Loucy (cell line): ENCODE measurements at regions not wholly inside any gene's neighbourhood (a gene's known extent, or its start where the extent isn't known, plus 50 kb on each side); places are given as distances from the start of the nearest gene placed in this dataset.

ENCODE experiments used
- CTCF ChIP-seq: fragments of 200-600 bp; sonication (generic); conservative IDR thresholded peaks from 2 replicates; pipeline ENCODE4 v1.5.1; 2014; ENCODE audit warnings: mild to moderate bottlenecking, antibody characterized with exemption, low read length
- EZH2phosphoT487 ChIP-seq: fragments of 200-600 bp; IDR thresholded peaks from 2 replicates; pipeline ENCODE4 v1.6.1; 2018; ENCODE audit warnings: antibody characterized with exemption, mild to moderate bottlenecking, moderate library complexity, borderline replicate concordance

GRCh38 chr6:119566546-119567260, 217.1 kb upstream of the MAN1A1 start:
- no peak for TF ChIP-seq CTCF
- no peak for TF ChIP-seq EZH2phosphoT487
